SH-SY5Y (cell line): ENCODE measurements at regions not wholly inside any gene's neighbourhood (a gene's known extent, or its start where the extent isn't known, plus 50 kb on each side); places are given as distances from the start of the nearest gene placed in this dataset.

Experiments used
- GATA2 ChIP-seq: IDR thresholded peaks from 2 replicates; pipeline ENCODE4 v1.6.1; 2011; ENCODE audit warnings: mild to moderate bottlenecking, low read depth, low read length
- GATA3 ChIP-seq: IDR thresholded peaks from 2 replicates; pipeline ENCODE4 v1.6.1; 2011; ENCODE audit warnings: low read depth, mild to moderate bottlenecking, low read length, moderate library complexity

DNA sequence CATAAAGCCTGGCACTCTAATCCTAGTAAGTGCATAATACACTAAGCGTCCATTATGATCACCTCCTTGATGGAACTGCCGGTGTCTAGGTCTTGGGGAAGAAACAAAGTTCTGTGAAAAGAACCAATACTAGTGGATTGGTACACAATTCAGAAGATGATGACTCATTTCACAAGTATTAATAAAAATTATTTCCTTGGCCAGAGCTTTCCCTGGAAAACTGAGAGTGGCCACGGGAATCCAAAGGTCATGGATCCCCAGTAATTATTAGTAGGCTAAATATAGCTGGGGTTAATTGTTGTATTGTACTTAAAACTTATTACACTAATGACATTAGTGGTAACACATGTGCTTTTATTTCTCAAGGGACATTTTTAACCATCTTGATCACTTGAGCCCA is 808.0 kb upstream of the NR2F2 start:
- no peak for TF ChIP-seq GATA3
- no peak for TF ChIP-seq GATA2

DNA sequence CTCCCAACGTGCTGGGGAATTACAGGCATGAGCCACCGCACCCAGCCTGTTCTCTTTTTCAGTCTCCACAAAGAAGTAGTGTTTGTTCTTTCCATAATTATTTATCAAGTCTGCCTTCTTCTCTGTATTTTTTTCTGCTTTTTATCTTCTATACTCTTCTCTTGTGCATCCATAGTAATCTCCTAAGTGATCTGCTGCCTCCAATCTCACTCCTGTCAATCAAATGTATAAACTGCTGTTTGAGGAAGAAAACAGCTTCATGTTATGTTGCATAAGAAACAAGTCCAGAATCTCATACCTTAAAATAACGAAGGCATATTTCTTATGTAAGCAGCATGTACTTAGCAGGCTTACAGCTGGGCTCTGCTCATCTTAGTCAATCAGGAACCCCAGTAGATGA is 801.6 kb upstream of the NR2F2 start:
- no peak for TF ChIP-seq GATA3
- TF ChIP-seq GATA2 = no peak

DNA sequence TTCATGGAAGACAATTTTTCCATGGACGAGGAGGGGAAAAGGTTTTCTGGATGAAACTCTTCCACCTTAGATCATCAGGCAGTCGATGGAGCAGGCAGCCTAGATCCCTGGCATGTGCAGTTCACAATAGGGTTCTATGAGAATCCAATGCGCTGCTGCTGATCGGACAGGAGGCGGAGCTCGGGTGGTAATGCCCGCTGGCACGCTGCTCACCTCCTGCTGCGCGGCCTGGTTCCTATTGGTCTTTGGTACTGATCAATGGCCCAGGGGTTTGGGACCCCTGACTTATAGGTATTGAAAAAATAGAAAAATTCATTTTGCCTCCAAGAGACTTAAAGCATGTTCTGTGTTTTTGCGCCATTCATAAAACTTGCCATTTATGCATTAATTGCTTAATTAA is 793.9 kb upstream of the NR2F2 start:
- TF ChIP-seq GATA2 (no peak), GATA3 (no peak)

DNA sequence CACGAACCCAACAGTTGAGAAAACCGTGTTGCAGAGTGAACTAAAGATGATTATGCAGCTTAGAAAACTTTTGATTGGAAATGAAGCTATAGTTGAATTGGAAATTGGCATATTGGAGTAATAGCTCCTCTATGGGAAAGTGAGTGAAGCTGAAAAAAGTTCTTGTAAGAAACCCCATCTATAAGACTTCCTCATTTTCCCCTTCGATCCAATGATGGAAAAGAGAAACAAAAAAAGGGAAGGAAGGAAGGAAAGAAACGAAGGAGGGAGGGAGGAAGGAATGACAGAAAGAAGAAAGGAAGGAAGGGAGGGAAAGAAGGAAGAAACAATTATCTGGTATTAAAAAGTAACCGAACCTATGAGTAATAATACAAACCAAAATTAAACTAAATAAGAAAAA is 791.8 kb upstream of the NR2F2 start:
- no peak for TF ChIP-seq GATA2
- no peak for TF ChIP-seq GATA3

DNA sequence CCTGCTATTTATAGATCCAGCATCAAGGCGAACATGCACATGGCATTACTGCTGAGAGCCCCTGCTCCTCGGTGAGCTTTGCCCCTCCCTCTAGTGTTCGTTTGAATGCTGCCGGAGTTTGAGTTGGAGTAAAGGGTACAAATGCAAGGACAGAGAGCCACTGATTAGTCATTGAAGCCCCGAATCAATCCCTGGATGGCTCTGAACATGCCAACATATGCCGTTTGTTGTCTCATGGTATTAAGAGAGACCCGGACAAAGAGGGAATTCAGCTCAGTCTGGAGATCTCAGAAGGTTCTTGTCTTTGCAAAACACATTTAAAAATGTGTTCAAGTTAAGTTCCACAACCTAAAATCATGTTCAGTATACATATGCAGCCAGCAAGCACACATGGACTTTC is 789.2 kb upstream of the NR2F2 start:
- TF ChIP-seq GATA2 (no peak), GATA3 (no peak)

DNA sequence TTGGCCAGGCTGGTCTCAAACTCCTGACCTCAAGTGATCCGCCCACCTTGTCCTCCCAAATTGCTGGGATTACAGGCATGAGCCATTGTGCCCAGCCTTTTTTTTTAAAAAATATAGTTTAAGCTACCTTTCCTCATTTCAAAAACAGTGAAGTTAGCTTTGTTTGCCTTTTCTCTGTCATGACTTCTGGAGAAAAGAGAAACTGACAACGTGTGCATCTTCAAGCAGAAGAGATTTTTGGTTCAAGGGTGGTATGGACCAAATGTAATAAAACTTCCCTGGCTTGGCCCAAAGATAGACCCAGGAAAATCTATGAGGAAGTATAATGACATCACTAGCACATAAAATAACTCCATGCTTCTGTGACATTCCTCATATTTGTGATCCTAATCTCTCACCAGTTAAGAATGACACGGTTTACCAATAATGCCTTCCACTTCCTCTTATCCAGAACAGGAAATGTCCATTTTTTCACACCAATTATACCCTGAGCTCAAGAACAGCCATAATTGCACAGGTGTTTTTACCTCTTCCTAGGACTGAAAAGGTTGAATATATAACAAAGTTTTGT is 781.2 kb upstream of the NR2F2 start:
- TF ChIP-seq GATA2 = no peak
- no peak for TF ChIP-seq GATA3

DNA sequence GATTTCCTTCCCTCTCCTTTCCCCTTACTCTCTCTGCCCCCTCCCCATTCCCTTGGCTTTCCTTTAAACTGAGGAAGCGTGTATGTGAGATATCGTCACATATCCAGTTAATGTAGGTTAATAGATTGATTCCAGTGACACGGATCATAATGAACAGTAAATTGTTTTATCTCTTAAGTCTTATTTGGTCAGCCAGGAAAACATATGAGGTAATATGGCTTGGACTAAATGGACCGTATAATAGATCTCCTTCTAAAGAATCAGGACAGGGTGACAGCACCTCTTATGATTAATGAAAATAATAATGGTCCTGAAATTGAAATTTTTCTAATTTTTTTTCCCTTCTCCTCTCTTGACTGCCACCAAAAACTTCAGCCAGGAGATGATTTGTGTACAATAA is 779.8 kb upstream of the NR2F2 start:
- no peak for TF ChIP-seq GATA3
- no peak for TF ChIP-seq GATA2

DNA sequence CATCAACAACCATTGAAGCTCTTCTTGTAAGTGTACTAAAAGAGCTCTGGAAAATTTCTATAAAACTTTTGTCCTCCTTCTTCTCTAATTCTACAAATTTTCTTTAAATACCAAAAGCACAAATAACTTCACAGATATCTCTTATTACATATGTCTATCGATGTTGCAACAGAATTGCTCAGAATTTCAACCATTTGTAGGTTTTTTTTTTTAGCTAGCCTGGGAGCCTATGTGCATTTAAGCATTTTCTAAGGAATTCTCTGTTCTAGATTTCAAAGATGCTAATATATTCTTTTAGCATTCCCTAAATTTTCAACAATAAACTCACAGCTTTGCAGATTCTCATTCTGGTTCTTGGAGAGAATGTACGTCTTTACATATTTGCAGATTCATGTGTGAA is 774.3 kb upstream of the NR2F2 start:
- TF ChIP-seq GATA3 (no peak), GATA2 (no peak)

DNA sequence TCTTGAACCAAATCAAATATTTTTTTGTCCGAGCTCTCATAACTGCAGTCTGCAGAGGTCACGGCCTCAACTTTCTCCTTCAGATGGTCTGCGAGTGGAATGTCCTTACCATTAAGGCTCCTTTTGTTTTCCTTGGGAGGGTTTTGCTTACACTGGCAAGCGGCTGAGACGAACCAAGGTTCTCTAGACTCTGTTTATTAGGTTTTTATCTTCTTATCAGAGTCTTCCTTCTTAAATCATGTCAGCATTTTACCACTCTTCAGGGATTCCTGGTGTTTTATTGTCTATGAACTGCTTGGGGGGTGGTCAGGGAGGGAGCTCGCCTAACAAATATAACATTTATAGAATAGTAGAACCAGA is 773.7 kb upstream of the NR2F2 start:
- TF ChIP-seq GATA2 = no peak
- TF ChIP-seq GATA3 = no peak

DNA sequence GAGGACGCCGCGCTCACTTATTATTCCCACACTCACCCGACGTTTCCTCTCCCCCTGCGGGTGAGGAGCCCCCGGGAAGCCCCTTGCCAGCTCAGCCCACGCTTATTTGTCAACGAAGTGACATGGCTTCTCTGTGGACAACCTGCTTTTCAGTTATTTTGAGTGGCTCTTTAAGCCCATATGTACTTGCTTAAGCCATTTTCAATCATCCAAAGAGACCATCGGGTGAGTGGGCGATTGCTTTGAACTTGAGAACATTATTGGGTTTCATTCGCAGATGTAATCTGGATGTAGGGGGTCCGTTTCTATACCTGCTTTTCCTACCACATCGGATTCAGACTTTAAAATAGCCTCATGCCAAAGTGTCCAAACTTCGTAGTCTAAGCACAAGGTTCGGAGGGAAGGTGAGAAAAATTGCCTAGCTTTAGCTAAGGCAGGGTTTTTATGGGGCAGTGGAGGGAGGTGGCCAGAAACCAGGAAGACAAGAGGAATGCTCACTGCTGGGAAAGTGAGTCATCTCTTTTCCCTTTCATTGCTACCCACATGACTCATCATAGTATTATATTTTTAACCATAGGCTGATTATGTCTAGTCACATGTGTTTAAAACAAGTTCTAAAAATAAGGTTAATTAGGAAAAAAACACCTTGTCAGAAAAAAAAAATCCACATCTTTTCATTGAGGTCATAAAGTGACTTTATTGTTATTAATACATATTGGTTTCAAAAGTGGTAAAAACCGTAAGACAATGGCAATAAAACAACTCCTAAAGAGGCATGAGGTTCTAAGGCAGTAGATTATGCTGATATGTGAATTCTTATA is 773.1 kb upstream of the NR2F2 start:
- TF ChIP-seq GATA2 (no peak), GATA3 (no peak)

DNA sequence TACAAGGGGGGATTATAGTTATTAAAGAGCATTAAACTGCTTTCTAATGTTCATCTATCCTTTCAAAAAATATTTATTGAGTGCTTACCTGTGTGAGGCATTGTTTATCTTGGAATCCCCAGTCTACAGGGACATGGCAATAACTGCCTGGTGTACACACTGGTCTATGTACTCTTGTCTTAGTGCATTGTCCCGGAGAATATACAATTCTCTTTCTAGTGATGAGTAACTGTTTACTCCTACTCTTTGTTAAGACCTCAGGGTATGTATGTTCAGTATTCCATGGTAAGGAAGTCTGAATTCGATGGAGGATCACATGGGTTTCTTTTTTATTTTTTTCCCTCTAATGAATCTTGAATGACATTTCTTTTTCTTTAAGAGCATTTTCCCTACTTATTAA is 772.4 kb upstream of the NR2F2 start:
- TF ChIP-seq GATA2 (no peak), GATA3 (no peak)

DNA sequence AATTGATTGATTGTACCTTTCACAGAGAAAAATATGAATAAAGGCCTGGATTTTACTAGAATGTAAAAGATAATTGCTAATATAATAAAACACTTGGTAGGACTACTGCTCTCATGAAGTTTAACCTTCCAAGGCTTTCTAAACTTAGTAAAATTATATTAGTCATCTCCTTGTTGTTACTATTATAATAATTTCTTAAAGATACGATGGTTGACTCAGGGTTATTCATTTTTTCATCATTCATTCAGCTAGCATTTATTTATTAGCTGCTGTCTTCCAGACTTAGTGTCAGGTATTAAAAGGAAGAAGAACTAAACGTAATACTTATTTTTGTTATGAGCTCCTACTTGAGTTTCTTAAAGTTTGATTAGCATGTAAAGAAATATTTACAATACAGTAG is 771.6 kb upstream of the NR2F2 start:
- TF ChIP-seq GATA2 = no peak
- no peak for TF ChIP-seq GATA3

DNA sequence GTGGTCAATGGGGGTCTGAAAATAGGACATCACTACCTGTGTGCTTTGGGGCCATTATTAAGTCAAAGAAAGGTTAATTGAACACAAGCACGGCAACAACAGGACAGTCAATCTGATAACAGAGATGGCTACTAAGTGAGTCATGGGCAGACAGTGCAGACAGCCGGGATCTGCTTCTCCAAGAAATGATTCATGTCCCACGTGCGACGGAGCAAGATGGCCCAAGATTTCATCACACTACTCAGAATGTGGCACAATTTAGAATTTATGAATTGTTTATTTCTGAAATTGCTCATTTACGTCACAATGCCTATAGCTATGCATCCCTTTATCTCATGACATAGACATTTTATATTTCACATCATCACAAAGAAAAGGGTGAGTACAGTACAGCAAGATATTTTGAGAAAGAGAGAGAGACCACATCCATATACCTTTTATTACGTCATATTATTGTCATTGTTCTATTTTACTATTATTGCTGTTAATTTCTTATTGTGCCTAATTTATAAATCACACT is 770.6 kb upstream of the NR2F2 start:
- TF ChIP-seq GATA3 (no peak), GATA2 (no peak)

DNA sequence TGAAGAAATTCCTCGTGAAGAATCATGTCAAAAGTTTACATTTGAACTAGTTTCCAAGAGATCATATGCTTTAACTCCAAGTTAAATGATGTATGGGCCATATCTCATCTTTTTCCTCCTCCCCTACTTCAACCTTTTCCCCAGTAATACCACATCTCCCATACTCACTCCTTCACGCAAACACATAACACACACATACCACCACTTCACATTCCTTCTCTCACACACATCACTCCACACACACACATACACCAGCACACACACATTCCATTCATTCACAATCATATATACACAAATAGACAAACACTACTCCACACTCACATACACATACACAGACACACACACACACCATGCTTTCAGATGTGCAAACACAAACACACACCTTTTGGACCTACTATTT is 769.0 kb upstream of the NR2F2 start:
- TF ChIP-seq GATA3 (no peak), GATA2 (no peak)

DNA sequence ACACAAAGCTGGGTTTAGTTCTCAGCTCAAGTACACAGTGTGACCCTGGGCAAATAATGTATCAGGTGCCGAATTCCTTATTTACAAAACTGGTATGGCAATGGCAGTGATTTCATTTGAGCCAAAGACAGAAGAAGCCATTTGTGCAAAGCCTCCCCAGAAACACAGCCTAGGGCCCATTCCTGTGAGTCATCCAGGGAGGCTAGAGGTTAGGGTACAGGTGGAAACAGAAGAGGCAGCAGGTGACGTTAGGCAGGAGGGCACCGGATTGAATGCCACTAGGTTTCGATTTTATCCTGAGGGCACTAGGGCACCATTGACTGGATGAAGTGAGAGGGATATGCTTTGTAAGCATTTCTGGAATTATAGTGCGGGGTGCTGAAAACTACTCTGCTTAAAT is 766.9 kb upstream of the NR2F2 start:
- TF ChIP-seq GATA2 (no peak), GATA3 (no peak)
